ENCODE measurements at regions not wholly inside any gene's neighbourhood (a gene's known extent, or its start where the extent isn't known, plus 50 kb on each side); places are given as distances from the start of the nearest gene placed in this dataset.
"Not testable (repeated sequence)": the region's sequence is repeated elsewhere in the genome, so short reads cannot be mapped to it uniquely, and the experiment has no call there.

DNA sequence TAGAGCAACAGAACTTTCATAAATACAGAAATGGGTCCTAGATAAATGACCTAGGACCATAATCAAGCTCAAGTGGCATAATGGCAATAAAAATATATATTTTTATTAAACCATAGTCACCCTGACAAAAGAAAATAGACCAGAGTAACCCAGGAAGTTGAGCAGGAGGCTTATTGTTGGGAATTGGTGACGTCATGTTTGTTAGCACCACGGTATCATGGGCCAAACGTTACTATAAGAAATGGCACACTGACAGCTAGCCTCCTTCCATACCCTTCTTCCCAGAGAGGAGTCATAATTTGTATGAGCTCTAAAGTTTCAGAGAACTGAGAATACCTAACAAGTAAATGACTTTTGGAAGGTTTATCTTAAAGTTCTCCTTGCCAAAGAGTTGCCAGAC lies 1698.2 kb downstream of the REEP3 start:
- Histone ChIP-seq H3K4me3 (no peak overlapping the region), H3K27ac (no peak overlapping the region)
- TF ChIP-seq, protein P1, sequence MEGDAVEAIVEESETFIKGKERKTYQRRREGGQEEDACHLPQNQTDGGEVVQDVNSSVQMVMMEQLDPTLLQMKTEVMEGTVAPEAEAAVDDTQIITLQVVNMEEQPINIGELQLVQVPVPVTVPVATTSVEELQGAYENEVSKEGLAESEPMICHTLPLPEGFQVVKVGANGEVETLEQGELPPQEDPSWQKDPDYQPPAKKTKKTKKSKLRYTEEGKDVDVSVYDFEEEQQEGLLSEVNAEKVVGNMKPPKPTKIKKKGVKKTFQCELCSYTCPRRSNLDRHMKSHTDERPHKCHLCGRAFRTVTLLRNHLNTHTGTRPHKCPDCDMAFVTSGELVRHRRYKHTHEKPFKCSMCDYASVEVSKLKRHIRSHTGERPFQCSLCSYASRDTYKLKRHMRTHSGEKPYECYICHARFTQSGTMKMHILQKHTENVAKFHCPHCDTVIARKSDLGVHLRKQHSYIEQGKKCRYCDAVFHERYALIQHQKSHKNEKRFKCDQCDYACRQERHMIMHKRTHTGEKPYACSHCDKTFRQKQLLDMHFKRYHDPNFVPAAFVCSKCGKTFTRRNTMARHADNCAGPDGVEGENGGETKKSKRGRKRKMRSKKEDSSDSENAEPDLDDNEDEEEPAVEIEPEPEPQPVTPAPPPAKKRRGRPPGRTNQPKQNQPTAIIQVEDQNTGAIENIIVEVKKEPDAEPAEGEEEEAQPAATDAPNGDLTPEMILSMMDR (IDR thresholded peaks at IDR 0.05) = no peak
- DNase-seq (ENCODE audit: low spot score) = no peak

DNA sequence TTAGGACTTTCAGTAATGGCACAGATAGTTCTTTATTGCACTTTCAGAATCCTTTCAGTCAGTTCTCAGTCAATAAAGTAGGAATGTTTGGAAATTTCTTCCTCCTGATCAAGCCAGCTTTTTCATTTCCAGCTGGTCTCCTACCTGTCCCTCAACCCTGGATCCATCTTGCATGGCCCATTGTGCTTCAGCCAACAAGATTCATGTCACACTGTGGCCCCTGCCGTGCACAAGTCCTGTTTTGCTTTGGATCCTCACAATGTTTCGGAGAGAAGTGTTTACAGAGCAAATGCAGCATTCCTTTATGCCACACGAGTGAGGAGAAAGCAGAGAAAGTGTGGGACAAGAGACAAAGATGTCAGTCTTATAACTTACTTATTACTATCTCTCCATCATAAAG lies 1694.7 kb upstream of the LRRTM3 start:
- no peak for DNase-seq (ENCODE audit: low spot score)
- no peak overlapping the region for H3K27ac ChIP-seq

DNA sequence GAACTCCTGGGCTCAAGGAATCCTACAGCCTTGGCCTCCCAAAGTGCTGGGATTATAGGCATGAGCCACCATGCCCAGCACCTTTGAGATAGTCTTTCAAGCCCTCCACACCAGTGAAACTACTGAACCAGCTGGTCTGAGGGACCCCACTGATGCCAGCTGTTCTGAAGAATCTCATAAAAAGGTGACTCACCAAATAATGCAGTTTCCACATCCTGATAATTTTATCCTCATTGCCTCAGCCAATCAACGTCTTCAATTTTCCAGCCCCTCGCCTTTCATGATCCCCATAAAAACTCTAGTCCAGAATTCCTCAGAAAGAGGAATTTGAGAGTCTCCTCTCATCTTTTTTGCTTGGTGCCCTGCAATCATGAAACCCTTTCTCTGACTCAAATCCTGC lies 1691.6 kb upstream of the LRRTM3 start:
- DNase-seq (ENCODE audit: low spot score) = no peak
- TF ChIP-seq, protein P1 (IDR thresholded peaks at IDR 0.05) = no peak
- no peak overlapping the region for H3K4me3 ChIP-seq
- H3K27ac ChIP-seq = no peak overlapping the region

More for the DNA sequence above, 1694.7 kb upstream of the LRRTM3 start:
- TF ChIP-seq, protein P1 (IDR thresholded peaks at IDR 0.05) = no peak
- no peak overlapping the region for H3K4me3 ChIP-seq

DNA sequence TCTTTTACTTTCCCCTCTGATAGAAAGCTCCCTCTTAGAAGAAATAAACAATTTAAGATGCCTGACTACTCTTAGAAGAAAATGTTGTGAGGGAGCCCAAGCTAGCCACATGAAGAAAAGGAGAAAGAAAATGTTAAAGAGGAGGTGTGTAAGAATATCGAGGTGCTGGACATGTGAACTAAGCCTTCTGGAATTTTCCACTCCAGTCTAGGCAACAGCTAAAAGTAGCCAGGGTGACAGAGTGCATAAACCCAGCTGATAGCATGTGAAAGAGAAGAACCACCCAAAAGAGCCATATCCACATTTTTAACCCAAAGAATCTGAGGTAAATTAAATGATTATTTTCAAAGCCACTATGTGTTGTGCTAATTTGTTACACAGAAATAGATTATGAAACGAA lies 1690.6 kb upstream of the LRRTM3 start:
- no peak for DNase-seq (ENCODE audit: low spot score)
- TF ChIP-seq, protein P1 (IDR thresholded peaks at IDR 0.05) = no peak
- Histone ChIP-seq H3K4me3 (no peak overlapping the region), H3K27ac (no peak overlapping the region)

DNA sequence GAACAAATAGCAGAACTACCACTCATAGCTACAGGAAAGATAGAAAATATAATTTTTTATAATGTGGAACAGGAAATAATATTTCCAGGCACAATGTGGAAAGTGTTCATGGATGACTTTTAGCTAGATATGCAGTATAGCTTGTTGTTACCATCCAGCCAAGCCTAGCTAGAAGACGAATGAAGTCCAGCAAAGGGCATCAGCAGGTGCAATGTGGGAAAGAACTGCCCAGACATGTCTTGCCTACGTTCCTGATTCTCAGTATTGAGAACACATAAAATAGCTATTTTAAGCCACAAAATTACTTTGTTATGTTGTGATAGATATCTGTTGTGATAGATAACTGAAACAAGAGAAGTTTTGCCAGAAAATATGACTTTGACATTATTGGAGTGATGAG lies 1690.0 kb upstream of the LRRTM3 start:
- TF ChIP-seq, protein P1 (IDR thresholded peaks at IDR 0.05) = no peak
- DNase-seq (ENCODE audit: low spot score) = no peak
- Histone ChIP-seq H3K27ac (no peak overlapping the region), H3K4me3 (no peak overlapping the region)

DNA sequence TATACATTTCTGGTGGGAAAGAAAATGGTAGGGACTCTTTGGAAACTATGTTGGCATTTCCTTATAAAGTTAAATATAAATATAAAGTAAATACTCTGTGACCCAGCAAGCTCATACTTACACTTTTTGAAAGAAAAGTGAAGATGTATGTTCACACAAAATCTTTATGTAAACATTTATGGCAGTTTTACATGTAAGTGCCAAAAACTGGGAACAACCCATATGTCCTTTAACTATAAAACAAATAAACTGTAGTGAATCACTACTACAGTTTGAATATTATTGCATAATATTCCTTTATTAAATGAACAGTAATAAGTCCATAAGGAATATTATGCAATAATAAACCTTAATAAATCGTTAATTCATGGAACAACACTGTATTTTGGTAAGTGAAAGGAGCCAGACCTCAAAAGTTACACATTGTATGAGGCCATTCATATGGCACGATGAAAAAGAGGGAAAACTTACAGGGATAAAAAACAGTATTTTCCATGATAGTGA lies 1660.3 kb upstream of the LRRTM3 start:
- H3K27ac ChIP-seq = no peak overlapping the region
- TF ChIP-seq, protein P1 (IDR thresholded peaks at IDR 0.05) = no peak
- DNase-seq (ENCODE audit: low spot score) = no peak
- no peak overlapping the region for H3K4me3 ChIP-seq

DNA sequence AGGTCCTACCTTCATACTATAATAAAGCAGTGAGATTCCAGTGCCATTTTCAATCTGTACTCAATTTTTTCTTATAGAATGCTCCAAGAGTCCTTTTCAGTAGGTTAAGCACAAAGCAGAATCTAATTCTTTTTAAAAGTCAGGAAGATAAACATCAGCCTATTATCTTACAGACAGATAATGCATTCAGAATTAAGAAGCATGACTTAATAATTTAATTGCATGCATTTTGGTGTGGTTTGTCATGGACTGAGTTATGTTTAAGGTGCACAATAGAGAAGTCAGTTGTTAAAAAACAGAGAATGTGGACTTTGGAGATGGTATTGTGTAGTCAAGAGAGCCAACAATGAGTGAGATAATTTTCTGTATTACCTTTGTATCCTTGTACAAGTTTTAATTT lies 1656.3 kb upstream of the LRRTM3 start:
- not testable (repeated sequence) for H3K4me3 ChIP-seq; DNase-seq (ENCODE audit: low spot score); H3K27ac ChIP-seq

DNA sequence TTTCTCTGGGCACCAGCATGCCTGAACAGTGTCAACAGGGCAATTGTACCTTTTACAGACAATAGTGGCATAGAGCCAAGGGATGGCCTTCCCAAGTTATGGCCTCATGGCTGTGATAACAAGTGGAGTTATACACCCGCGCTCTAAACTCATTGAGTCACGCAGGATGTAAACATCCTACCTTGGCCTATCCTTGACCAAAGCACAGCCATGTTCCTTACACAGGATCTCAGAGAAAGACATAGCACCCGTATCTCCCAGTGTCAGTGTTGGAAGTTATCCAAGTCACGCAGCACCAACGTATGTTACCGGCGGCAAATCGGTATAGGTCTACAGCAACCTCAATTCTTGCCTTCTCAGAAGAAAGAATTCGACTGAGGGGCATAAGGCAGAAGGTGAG lies 1654.9 kb upstream of the LRRTM3 start:
- TF ChIP-seq, protein P1 (IDR thresholded peaks at IDR 0.05) = no peak
- H3K27ac ChIP-seq = no peak overlapping the region
- no peak for DNase-seq (ENCODE audit: low spot score)
- H3K4me3 ChIP-seq = no peak overlapping the region

Measured in coronary artery (tissue), 2 donors.